Activated CD4-positive, alpha-beta T cell treated with anti-CD3 and anti-CD28 coated beads, Interleukin-2, amount 50 U/mL, for 1 hour (primary cell): ENCODE measurements at regions not wholly inside any gene's neighbourhood (a gene's known extent, or its start where the extent isn't known, plus 50 kb on each side); places are given as distances from the start of the nearest gene placed in this dataset.

Experiments used
- DNase-seq: peaks from one replicate; pipeline ENCODE4 v3.0.0-alpha.2; 2020

DNA sequence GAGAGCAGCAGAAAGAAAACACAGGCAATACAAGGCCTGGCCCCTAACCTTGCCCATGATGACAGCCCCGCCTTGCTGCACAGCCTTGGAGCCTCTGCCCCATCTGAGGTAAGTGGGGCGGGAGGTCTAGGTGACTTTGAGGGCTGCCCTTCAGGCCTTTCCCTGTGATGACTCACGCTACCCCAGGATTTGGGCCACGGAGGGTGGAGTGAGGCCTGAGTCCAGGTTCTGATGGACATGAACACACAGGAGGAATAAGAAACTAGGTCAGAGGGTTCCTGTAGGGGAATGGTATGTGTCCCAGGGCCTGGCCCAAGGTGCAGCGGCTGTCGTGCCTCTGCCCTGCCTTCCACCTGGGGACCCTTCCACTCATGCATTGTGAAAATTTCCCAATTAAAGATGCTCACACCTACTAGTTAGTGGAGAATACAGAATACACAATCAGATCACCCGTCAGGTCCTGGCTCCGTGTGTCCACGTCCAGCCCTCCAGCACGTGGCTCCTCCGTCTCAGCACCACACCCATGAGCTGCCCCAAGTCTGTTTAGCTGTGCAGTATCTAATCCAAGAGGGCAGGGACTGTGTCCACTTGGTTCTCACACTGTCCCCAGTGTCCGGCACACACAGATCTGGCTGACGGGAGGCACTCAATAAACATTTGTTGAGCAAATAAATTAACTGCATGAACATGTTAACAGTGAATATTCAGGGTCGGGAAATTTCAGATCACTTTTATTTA, 111.0 kb downstream of the CHST1 start:
- no peak for DNase-seq

- DNase-seq, result no peak
Observed at GRCh38 chr11:45553383-45553936, 112.0 kb downstream of the CHST1 start.

GRCh38 chr11:45551191-45551713, 114.2 kb downstream of the CHST1 start:
- DNase-seq, result no peak

GRCh38 chr11:45549257-45549656, 116.2 kb downstream of the CHST1 start:
- no peak for DNase-seq

GRCh38 chr11:45546366-45546765, 119.1 kb downstream of the CHST1 start:
- DNase-seq, result no peak

DNA sequence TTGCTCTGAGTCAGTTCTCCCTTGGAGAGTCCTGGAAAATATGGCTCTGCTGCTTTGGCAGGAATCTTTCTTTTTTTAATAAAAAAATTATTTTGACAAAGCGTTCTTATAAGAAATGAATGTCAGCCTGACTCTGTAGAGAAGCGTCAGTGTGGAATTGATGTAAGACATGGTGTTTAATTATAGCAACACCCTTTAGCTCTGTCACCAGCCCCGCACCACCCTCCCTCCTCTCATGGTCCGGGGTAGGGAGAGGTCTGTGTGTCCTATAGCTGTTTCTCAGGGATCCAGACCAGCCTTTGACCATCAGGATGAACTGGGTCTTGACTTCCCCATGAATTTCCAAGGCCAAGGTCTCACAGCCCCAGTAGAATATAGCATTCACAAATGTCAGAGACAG, 120.6 kb downstream of the CHST1 start:
- DNase-seq, result no peak

DNA sequence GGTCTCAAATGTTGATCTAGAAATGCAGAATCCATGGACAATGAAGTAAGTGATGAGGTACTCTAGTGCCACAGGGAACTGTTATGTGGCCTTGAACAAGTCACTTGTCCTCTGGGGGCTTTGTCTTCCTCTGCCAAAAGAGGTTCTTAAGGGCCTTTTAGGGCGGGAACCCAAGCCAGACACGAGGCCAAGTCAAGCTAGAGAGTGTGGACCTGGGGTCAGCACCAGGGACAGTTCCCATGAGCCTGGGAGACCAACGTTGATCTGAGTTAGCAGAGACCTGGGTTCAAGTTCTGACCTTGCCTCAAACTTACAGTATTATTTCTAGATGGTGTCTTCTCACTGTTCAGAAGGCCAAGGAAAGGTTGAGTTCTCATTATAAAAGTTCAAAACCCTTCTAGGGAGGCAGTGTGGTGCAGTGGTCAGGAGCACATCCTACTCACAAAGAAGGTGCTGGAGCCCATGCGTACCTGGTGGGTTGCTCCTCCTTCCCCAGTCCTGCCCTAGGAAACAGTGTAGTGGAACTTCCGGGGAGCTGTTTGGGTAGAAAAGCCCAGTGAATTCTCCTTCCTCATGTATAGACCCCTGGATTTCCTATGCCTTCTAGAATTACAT, 121.5 kb downstream of the CHST1 start:
- DNase-seq, result no peak

GRCh38 chr11:45543081-45543480, 122.3 kb downstream of the CHST1 start:
- DNase-seq, result no peak

DNA sequence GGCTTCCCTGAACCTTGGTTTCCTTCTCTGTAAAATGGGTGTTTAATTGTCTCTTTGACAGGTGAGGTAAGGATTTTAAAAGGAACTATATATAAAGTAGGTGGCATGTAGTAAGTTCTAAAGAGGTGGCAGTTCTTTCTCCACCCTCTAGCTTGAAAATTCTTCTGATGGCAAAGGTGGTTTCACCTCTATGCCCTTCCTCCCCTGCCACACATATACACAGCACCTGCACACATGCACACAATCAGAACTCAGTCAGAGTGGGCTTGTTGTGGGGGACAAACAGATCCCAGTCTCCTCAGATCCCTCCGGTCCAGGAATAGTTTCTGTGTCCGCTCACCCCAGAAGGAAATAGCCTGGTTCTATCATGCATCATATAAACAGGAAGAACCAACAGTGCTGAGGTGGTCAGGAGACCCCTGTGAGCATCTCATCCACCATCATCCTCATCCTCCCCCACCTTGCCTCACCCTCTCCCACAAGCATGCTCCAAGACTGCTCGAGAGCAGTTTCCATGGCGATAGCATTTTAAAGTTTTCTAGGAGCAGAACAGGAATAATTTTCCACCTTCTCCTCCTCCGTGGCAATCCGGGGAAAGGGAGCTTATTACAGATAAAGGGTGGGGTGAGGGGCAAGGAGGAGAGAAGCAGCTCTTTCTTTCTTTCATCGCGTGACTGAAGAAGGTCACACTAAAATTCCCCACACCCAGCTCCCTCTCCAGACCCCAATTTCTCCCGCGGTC, 123.6 kb downstream of the CHST1 start:
- no peak for DNase-seq

DNA sequence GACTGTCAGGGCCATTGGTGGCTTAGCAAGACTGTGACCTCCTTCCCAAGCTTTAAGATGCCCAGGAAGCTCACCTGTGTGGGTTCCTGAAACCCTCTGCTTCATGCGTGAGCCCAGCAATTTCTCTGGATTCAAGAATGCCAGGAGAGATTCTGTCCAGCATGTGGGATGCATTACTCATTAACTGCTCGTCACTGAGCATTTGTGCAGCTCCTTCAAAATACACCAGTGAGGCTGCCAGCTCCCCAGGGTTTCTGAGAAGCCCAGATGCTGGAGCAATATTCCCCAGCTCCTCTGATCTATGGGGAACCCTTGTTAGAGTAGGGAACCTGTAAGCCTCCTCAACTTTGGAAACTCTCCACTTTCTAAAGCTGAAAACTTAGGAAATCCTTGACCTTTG, 126.5 kb downstream of the CHST1 start:
- DNase-seq, result no peak

DNA sequence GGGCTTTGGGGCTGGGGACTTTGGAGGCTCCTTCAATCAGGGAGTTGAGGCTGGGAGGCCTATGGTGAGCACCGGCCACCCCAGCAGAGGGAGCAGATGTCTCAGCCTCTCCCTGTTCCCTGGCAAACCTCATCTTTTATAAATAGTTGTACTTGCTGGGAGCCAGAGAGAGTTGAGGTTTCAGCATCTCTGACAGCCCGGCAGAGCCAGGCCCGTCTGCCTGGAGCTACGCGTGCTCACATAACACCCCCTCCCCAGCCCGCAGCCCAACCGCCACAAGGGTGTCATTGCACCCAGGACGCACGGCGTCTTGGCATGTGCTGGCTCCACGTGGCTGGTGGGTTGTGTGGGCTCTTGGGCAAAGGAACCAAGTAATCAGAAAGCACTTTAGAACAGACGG, 127.1 kb downstream of the CHST1 start:
- DNase-seq, result no peak

GRCh38 chr11:45537614-45538013, 127.8 kb downstream of the CHST1 start:
- DNase-seq, result no peak

DNA sequence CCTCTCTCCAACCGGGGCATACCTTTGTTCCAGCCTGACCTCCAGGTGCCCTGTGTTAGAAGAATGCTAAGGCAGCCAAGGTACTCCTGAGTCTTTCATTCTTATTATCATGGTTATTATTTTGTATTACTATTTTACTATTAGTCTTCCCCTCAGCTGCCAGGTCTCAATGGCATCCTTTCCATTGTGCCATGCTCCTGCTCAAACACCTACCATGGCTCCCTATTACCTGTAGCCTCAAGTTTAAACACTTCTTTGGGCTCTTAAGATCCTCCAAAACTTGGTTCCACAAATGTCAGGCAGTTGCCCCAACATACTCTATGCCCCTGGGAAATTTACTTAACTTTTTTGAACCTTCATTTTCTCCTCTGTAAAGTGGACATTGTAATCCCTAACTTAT, 130.4 kb downstream of the CHST1 start:
- no peak for DNase-seq

- DNase-seq, result no peak
Observed at GRCh38 chr11:45534132-45534531, 131.3 kb downstream of the CHST1 start.

- no peak for DNase-seq
Observed at GRCh38 chr11:45532546-45532945, 132.9 kb downstream of the CHST1 start.

GRCh38 chr11:45530776-45531175, 134.6 kb downstream of the CHST1 start:
- no peak for DNase-seq

GRCh38 chr11:45530111-45530510, 135.3 kb downstream of the CHST1 start:
- no peak for DNase-seq

DNA sequence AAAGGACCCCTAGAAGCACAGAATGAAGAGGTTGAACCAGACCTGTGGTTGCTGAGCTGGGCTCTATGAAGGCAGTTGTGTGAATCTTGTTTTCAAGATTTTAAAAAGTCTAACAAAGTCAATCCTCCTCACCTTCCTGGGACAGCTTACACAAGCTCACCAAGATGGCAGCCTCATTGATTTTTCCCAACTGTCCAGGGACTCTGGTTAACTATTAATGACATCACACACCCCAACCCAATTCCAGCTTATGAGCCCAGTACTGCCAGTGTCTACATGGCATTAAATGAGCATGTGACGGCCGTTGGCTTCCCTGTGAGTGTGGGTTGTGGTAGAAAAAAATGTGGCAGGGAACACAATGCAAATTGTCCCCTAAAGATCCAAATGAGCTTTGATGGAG, 137.0 kb downstream of the CHST1 start:
- DNase-seq, result no peak

- DNase-seq, result no peak
Observed at GRCh38 chr11:45527898-45528297, 137.5 kb downstream of the CHST1 start.

- no peak for DNase-seq
Observed at GRCh38 chr11:45525393-45525792, 140.0 kb downstream of the CHST1 start.

GRCh38 chr11:45523760-45524159, 141.7 kb downstream of the CHST1 start:
- DNase-seq, result no peak

DNA sequence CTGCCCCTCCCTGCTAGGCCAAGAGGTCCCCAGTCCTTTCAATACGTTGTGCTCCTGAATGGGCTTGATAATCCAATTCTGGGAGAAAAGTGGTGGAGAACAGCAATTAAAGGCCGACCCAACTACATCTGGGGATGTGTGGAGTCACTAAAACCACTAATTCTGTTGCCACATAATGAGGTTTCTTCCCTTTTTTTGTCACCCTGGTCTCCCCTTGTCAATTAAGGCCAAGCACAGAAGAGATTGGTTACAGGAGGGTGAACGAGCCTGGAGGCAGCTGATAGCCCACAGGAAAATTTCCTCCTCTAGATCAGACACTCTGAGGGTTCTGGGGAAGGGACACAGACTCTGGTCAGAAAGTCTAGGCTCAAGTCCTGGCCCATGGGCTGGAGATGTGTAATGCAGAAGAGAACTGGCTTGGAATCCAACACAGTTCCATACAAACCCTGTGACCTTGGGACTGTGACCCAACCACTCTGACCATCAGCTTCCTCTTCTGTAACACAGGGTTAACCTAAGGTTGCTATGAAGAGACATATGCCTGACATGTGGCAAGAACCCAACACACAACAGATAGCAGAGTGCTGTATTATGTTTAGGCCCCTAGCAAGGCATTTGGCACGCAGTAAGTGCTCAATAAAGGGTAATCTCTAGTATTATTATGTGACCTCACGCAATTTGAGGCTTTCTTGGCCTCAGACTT, 146.4 kb downstream of the CHST1 start:
- DNase-seq, result no peak
